Fibroblast of the conjunctiva (primary cell): ENCODE measurements at regions not wholly inside any gene's neighbourhood (a gene's known extent, or its start where the extent isn't known, plus 50 kb on each side); places are given as distances from the start of the nearest gene placed in this dataset.

Experiments
- DNase-seq: peaks from one replicate; pipeline ENCODE4 v3.0.0-alpha.2; 2010; ENCODE audit warnings: low read depth

GRCh38 chr11:113579292-113579940, 104.2 kb upstream of the DRD2 start:
- DNase-seq, result no peak

- no peak for DNase-seq
Observed at GRCh38 chr11:113578715-113579250, 103.6 kb upstream of the DRD2 start.

- DNase-seq, result no peak
Observed at GRCh38 chr11:113578033-113578380, 102.8 kb upstream of the DRD2 start.

- DNase-seq, result no peak
Observed at GRCh38 chr11:113577356-113578032, 102.3 kb upstream of the DRD2 start.

- DNase-seq, result no peak
Observed at GRCh38 chr11:113574586-113574985, 99.4 kb upstream of the DRD2 start.

GRCh38 chr11:113574171-113574570, 99.0 kb upstream of the DRD2 start:
- no peak for DNase-seq

- DNase-seq, result no peak
Observed at GRCh38 chr11:113572136-113572735, 97.0 kb upstream of the DRD2 start.

GRCh38 chr11:113571531-113571930, 96.3 kb upstream of the DRD2 start:
- DNase-seq, result no peak

GRCh38 chr11:113570906-113571305, 95.7 kb upstream of the DRD2 start:
- no peak for DNase-seq

GRCh38 chr11:113569391-113569790, 94.2 kb upstream of the DRD2 start:
- DNase-seq, result no peak

GRCh38 chr11:113568566-113568965, 93.4 kb upstream of the DRD2 start:
- no peak for DNase-seq

- DNase-seq, result no peak
Observed at GRCh38 chr11:113567867-113568544, 92.8 kb upstream of the DRD2 start.

GRCh38 chr11:113567097-113567496, 91.9 kb upstream of the DRD2 start:
- no peak for DNase-seq

- no peak for DNase-seq
Observed at GRCh38 chr11:113564527-113565130, 89.4 kb upstream of the DRD2 start.

GRCh38 chr11:113563766-113564526, 88.7 kb upstream of the DRD2 start:
- no peak for DNase-seq

- no peak for DNase-seq
Observed at GRCh38 chr11:113562981-113563461, 87.8 kb upstream of the DRD2 start.

- no peak for DNase-seq
Observed at GRCh38 chr11:113562576-113562975, 87.4 kb upstream of the DRD2 start.

GRCh38 chr11:113557926-113558325, 82.7 kb upstream of the DRD2 start:
- no peak for DNase-seq

- DNase-seq, result no peak
Observed at GRCh38 chr11:113556036-113556435, 80.8 kb upstream of the DRD2 start.

- DNase-seq, result no peak
Observed at GRCh38 chr11:113555071-113555619, 79.9 kb upstream of the DRD2 start.

- DNase-seq, result no peak
Observed at GRCh38 chr11:113554526-113554925, 79.3 kb upstream of the DRD2 start.
